Neutrophil (primary cell): ENCODE measurements at regions not wholly inside any gene's neighbourhood (a gene's known extent, or its start where the extent isn't known, plus 50 kb on each side); places are given as distances from the start of the nearest gene placed in this dataset.

Experiments used
- H3K27ac ChIP-seq: fragments of 200-600 bp; sonication (generic); 2 replicates; pipeline ENCODE4 v1.5.1; 2016; ENCODE audit warnings: mild to moderate bottlenecking, moderate library complexity
- H3K27me3 ChIP-seq: fragments of 200-600 bp; sonication (generic); 2 replicates; pipeline ENCODE4 v1.6.0; 2016; ENCODE audit warnings: mild to moderate bottlenecking
- H3K36me3 ChIP-seq: fragments of 200-600 bp; sonication (generic); 2 replicates; pipeline ENCODE4 v1.5.1; 2017
- H3K4me1 ChIP-seq, 2 experiments: fragments of 200-600 bp in 1 of 2; sonication (generic) in 1 of 2; 1 replicate in 1 of 2; 2 replicates in 1 of 2; pipeline versions ENCODE4 v1.5.1 to v1.6.1; 2013 to 2016; ENCODE audit warnings: low read depth in 1 of 2, low read length in 1 of 2, mild to moderate bottlenecking in 1 of 2, moderate library complexity in 1 of 2; ENCODE audit not compliant: control insufficient read depth in 1 of 2, insufficient read depth in 1 of 2
- H3K4me3 ChIP-seq, 2 experiments: fragments of 200-600 bp in 1 of 2; sonication (generic) in 1 of 2; 1 replicate in 1 of 2; 2 replicates in 1 of 2; pipeline ENCODE4 v1.5.1; 2013 to 2016; ENCODE audit warnings: low read depth in 1 of 2, low read length in 1 of 2, mild to moderate bottlenecking in 1 of 2, moderate library complexity in 1 of 2
- H3K9me3 ChIP-seq: fragments of 200-600 bp; sonication (generic); 2 replicates; pipeline ENCODE4 v1.5.1; 2016
- TF ChIP-seq, protein P1 (sequence below): fragments of 200-600 bp; sonication (generic); IDR thresholded peaks from 2 replicates; pipeline ENCODE4 v1.5.1; 2016; ENCODE audit warnings: antibody characterized with exemption

DNA sequence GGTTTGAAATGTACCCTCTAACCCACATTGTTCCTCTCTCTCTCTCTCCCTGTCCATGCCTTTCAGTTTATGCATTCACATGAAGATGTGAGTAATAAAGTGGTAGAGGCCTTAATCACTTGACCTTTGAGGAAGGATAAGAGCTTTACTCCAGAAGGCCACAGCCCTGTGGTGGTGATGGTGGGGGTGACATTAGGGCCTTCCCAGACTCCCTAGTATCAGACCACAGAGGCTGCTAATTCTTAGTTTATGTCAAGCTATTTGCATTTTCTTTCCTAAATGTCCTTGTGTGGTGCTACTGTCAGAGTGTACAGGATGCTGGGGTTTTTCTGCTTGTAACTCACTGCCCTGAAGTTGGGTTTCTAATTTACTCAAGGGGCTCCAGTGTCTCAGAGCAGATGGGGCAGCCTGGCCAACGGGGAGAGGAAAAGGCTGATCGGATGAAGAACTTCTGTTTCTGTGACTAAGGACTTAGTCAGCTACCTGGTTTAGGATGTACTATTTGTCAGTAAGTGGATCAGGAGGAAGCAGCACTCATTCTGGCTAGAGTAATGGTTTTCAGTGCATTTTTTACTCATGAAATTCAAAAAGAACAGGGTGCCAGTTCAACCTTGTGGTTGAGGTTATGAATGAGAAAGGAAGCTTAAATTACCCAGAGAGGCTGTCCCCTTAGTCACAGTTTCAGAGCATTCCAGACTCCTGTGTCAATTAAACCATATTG is 509.6 kb upstream of the DIPK2B start:
- TF ChIP-seq, protein P1, sequence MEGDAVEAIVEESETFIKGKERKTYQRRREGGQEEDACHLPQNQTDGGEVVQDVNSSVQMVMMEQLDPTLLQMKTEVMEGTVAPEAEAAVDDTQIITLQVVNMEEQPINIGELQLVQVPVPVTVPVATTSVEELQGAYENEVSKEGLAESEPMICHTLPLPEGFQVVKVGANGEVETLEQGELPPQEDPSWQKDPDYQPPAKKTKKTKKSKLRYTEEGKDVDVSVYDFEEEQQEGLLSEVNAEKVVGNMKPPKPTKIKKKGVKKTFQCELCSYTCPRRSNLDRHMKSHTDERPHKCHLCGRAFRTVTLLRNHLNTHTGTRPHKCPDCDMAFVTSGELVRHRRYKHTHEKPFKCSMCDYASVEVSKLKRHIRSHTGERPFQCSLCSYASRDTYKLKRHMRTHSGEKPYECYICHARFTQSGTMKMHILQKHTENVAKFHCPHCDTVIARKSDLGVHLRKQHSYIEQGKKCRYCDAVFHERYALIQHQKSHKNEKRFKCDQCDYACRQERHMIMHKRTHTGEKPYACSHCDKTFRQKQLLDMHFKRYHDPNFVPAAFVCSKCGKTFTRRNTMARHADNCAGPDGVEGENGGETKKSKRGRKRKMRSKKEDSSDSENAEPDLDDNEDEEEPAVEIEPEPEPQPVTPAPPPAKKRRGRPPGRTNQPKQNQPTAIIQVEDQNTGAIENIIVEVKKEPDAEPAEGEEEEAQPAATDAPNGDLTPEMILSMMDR, result no peak
- H3K4me3 ChIP-seq, result no peak overlapping the region
- no peaks in the 10 kb centered on the region for H3K36me3 ChIP-seq
- H3K4me1 ChIP-seq, result peaks cover 12% of the 10 kb centered on the region in 2 experiments
- no peaks in the 10 kb centered on the region for H3K27me3 ChIP-seq
- H3K27ac ChIP-seq, result no peak overlapping the region
- no peaks in the 10 kb centered on the region for H3K9me3 ChIP-seq

DNA sequence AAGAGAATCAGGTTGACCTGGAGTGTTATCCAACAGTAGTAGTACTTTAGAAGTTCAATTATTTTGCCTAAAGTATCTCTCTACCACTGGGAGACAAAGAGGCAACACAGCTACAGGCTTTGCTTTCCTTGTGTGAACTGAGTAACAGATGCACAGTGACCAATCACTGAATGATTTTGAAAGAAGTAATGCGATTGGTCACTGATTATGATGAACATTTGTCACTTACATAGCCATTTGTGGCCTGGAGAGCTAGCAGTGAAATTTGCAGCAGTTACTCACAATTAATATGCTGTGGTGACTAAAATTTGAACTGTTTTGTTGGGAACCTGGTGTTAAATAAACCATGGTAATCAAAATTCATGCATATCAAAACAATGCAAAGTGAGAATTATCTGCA is 508.7 kb upstream of the DIPK2B start:
- TF ChIP-seq, protein P1, result no peak
- H3K9me3 ChIP-seq, result no peaks in the 10 kb centered on the region
- H3K36me3 ChIP-seq, result no peaks in the 10 kb centered on the region
- no peak overlapping the region for H3K27ac ChIP-seq
- H3K27me3 ChIP-seq, result no peaks in the 10 kb centered on the region
- H3K4me1 ChIP-seq, result peaks cover 4% of the 10 kb centered on the region in 2 experiments
- no peak overlapping the region for H3K4me3 ChIP-seq

DNA sequence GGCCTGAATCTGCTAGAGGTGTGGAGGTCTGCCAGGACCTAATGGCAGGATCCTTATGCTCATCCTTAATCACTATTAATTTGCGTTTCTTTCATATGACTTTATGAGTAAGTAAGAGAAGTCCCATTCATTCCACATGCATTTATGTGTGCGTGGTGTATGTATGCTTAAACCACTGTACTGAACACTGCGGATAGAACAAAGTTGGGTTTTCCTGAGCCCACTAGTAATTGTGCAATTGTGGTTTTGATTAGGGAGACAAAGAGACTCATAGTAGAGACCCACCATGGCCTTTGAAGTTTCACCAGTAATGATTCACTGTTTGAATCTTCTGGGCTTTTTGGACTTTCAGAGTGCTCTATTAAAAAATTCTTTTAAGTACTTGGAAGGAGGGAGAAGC is 498.5 kb upstream of the DIPK2B start:
- TF ChIP-seq, protein P1, result no peak
- Histone ChIP-seq H3K9me3 (no peaks in the 10 kb centered on the region), H3K27ac (no peak overlapping the region), H3K27me3 (no peaks in the 10 kb centered on the region), H3K36me3 (no peaks in the 10 kb centered on the region), H3K4me1 (no peaks in the 10 kb centered on the region), H3K4me3 (no peak overlapping the region)

DNA sequence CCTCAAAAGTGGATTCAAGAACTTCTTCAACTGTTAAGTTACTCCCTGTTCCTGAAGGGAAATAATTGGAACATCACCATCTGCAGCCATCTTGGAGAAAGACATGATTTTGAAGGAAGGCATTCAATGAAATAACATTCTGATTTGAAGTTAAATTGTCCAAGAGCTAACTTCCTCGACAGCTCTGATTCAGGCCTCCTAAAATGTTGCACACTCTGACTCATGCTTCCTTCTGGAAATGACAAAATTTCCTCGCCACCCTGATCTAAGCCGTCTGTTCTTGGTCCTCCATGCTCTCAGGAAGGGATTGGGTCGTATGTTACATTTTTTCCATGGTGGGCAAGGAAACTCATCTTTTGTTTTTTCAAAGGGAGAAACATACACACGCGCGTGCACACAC is 496.9 kb upstream of the DIPK2B start:
- Histone ChIP-seq H3K27ac (no peak overlapping the region), H3K9me3 (no peaks in the 10 kb centered on the region), H3K36me3 (no peaks in the 10 kb centered on the region), H3K4me3 (no peak overlapping the region), H3K4me1 (no peaks in the 10 kb centered on the region), H3K27me3 (no peaks in the 10 kb centered on the region)
- TF ChIP-seq, protein P1, result no peak

DNA sequence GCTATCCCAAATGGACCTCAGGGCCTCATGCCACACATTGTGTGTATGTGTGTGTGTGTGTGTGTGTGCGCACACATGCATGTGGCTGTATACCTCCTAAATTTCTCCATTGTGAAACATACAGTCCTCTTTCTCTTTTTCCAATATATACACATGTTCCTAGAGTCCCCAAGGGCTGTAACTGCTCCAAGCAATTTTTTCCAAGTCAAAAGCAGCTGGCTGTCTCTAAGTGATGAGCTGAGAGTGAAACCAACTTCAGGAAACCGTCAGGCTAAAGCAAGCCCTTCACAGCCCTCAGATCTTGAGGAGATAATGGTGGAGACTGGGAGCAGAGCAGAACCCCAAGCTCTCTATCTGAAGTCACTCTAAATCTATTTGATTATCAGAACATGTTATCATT is 496.1 kb upstream of the DIPK2B start:
- no peaks in the 10 kb centered on the region for H3K4me1 ChIP-seq
- no peak overlapping the region for H3K4me3 ChIP-seq
- TF ChIP-seq, protein P1, result no peak
- H3K27me3 ChIP-seq, result no peaks in the 10 kb centered on the region
- no peak overlapping the region for H3K27ac ChIP-seq
- no peaks in the 10 kb centered on the region for H3K36me3 ChIP-seq
- no peaks in the 10 kb centered on the region for H3K9me3 ChIP-seq
